Omental fat pad (tissue), 3 donors: ENCODE measurements at regions not wholly inside any gene's neighbourhood (a gene's known extent, or its start where the extent isn't known, plus 50 kb on each side); places are given as distances from the start of the nearest gene placed in this dataset.
"Not testable (repeated sequence)": the region's sequence is repeated elsewhere in the genome, so short reads cannot be mapped to it uniquely, and the experiment has no call there.

Experiments
- ATAC-seq: fragments of 150-250 bp; one replicate; pipeline ENCODE4 v1.9.1; 2016; ENCODE audit warnings: mild to moderate bottlenecking, moderate library complexity; ENCODE audit not compliant: low FRiP score
- DNase-seq: peaks from one replicate; pipeline ENCODE4 v3.0.0-alpha.2; 2019; ENCODE audit warnings: low spot score
- TF ChIP-seq, protein P1 (sequence below), 3 donors: fragments of 450-650 bp; IDR thresholded peaks; one replicate each; pipeline ENCODE4 v1.5.1; 2016 to 2017; ENCODE audit warnings: antibody characterized with exemption in 3 of 3, mild to moderate bottlenecking in 3 of 3, moderate library complexity in 2 of 3

GRCh38 chr2:156254637-156255067 is 77.9 kb downstream of the NR4A2 start:
- ATAC-seq, DNase-seq: not testable (repeated sequence)

- DNase-seq: no peak
- no peak for ATAC-seq
- TF ChIP-seq, protein P1, sequence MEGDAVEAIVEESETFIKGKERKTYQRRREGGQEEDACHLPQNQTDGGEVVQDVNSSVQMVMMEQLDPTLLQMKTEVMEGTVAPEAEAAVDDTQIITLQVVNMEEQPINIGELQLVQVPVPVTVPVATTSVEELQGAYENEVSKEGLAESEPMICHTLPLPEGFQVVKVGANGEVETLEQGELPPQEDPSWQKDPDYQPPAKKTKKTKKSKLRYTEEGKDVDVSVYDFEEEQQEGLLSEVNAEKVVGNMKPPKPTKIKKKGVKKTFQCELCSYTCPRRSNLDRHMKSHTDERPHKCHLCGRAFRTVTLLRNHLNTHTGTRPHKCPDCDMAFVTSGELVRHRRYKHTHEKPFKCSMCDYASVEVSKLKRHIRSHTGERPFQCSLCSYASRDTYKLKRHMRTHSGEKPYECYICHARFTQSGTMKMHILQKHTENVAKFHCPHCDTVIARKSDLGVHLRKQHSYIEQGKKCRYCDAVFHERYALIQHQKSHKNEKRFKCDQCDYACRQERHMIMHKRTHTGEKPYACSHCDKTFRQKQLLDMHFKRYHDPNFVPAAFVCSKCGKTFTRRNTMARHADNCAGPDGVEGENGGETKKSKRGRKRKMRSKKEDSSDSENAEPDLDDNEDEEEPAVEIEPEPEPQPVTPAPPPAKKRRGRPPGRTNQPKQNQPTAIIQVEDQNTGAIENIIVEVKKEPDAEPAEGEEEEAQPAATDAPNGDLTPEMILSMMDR (IDR thresholded peaks at IDR 0.05): no peak
Measured at GRCh38 chr2:156253765-156254164, 78.8 kb downstream of the NR4A2 start.

- DNase-seq (no peak), ATAC-seq (no peak)
- TF ChIP-seq, protein P1 (IDR thresholded peaks at IDR 0.05): no peak
Measured at GRCh38 chr2:156242874-156243273, 89.6 kb downstream of the NR4A2 start.

DNA sequence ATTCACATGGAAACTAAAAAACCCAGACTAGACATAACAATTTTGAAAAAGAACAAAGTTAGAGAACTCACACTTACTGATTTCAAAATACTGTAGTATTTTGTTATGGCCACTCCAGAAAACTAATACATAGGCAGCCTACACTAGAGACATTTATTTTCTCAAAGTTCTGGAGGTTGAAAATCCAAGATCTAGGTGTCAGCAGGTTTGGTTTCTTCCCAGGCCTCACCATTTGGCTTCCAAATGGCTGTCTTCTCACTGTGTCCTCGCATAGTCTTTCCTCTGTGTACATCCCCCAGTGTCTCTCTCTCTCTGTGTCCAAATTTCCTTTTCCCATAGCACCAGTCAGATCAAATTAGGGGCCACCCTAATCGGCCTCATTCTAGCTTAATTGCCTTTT is 95.0 kb downstream of the NR4A2 start:
- no peak for ATAC-seq
- DNase-seq: no peak
- TF ChIP-seq, protein P1 (IDR thresholded peaks at IDR 0.05): no peak

DNA sequence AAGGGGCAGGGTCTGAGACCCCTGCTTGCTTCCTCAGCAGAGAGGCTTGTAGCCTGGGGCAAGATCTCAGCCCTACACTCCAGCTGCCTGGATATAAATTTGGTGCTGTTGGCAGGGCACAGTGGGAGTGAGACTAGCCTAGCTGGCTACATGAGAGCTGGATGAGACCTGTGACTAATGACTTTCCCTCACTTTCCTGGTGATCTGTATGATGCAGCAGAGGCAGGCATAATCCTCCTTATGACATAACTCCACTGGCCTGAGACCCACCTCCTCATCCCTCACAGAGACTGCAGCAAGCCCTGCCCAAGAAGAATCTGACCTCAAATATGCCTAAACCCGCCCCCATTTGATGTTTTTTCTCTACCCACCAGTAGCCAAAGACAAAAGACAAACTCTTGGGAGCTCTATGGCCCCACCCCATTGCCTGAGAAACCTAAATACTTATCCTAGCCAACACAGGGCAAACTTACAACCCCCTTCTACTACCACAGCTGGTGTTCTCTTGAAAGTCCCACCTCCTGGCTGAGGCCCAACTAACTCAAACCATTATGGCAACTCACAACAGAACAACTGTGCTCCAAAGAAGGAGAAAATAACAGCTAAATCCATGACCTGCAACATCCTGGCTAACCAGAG is 102.7 kb downstream of the NR4A2 start:
- ATAC-seq (no peak), DNase-seq (no peak)
- TF ChIP-seq, protein P1 (IDR thresholded peaks at IDR 0.05): no peak

DNA sequence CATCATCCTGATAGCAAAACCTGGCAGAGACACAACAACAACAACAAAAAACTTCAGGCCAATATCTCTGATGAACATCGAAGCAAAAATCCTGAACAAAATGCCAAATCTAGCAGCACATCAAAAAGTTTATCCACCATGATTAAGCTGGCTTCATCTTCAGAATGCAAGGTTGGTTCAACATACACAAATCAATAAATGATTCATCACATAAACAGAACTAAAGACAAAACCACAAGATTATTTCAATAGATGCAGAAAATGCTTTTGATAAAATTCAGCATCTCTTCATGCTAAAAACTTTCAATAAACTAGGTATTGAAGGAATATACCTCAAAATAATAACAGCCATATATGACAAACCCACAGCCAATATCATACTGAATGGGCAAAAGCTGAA is 109.2 kb downstream of the NR4A2 start:
- ATAC-seq, DNase-seq: not testable (repeated sequence)

- TF ChIP-seq, protein P1 (IDR thresholded peaks at IDR 0.05): no peak
Measured at GRCh38 chr2:156221703-156222102, 110.8 kb downstream of the NR4A2 start.

DNA sequence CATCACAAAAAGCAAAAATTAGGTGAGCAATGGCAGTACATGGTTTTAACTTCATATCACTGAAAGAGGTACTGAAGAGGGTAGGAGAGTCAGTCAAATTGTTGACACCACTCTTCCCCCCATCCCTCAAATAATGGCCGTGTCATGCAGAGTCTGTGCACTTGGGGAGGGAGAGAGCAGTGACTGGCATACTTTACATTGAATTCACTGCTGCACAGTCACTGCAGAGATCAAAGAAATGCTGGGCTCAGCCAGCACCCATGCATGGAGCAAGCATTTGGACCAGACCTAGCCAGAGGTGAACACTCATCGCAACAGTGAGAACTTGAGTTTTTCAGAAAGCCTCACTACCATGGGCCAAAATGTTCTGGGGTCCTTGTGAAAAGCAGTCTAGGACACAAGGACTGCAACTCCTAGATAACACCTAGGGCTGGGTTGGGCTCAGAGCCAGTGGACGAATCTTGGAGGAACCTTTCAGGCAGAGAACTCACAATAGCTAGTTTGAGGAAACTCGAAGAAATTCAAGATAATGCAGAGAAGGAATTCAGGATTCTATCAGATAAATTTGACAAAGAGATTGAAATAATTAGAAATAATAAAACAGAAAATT is 112.9 kb downstream of the NR4A2 start:
- ATAC-seq (no peak), DNase-seq (no peak)
- TF ChIP-seq, protein P1 (IDR thresholded peaks at IDR 0.05): no peak

More at GRCh38 chr2:156221703-156222102, 110.8 kb downstream of the NR4A2 start:
- no peak for ATAC-seq
- DNase-seq: no peak
